GM18873 (cell line): ENCODE measurements at regions not wholly inside any gene's neighbourhood (a gene's known extent, or its start where the extent isn't known, plus 50 kb on each side); places are given as distances from the start of the nearest gene placed in this dataset.

ENCODE experiments used
- ATAC-seq: cut with Tn5 transposase; IDR thresholded peaks from one replicate; pipeline ENCODE4 v1.9.1; 2021; ENCODE audit warnings: mild to moderate bottlenecking, moderate library complexity, moderate number of reproducible peaks; ENCODE audit not compliant: unreplicated experiment, low FRiP score

DNA sequence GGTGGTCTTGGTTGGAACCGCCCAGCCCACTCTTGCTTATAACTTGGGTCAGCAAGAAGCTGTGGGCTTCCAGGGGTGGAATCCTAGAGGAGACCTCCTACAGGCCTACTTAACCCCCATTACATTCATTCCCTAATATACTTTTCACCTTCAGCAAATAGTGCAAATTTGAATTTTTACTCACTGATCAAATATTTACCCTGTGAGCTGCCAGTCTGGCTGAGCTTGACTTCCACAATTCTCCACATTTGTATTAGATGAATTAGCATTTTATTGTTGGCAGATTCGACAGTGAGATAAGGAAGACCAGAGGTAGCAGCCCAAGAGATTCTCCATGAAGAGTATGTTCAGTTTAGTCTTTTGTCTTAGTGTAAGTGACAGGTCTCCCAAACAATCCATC is 199.6 kb downstream of the BCOR start:
- ATAC-seq = no peak

- ATAC-seq = no peak
Measured at GRCh38 chrX:39899059-39899458, 198.7 kb downstream of the BCOR start.

GRCh38 chrX:39899856-39900776 is 197.6 kb downstream of the BCOR start:
- no peak for ATAC-seq

DNA sequence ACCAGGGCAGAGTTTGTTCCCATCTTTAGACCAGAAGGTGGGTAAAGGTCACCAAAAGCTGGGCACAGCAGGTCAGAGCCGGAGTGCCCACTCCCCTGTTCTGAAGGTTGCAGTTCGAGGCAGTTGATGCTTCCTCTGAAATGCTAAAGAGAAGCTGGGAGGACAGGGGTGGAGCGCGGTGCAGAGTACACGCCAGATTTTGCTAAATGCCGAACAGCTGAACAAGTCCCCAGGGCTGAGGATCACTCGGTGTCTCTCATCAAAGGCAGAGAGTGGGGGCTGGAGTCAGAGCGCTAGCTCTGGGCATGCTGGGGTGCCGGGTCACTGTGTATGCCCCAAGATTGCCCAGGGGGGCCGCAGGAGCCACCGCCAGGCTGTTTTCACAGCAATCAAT is 197.0 kb downstream of the BCOR start:
- ATAC-seq = no peak

- no peak for ATAC-seq
Measured at GRCh38 chrX:39903343-39903742, 194.4 kb downstream of the BCOR start.

DNA sequence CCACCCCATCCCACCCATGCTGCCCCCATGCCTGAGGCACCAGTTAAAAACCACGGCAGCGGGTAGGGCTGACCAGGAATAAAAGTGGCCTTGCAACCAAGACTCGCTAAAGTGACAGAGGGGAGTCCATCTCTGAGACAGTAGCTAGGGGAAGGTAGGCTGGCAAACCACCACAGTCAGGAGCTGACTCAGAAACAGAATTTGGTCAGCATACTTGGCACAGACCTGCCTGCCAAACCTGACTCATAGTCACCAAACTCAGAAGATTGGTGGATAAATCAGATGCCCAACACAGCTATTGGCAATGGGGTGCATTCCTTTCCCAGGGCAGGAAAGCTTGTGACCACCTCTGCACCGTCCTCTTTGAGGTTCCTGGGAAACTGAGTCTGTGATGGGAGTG is 193.8 kb downstream of the BCOR start:
- no peak for ATAC-seq

GRCh38 chrX:39904816-39905537 is 192.8 kb downstream of the BCOR start:
- ATAC-seq = no peak

DNA sequence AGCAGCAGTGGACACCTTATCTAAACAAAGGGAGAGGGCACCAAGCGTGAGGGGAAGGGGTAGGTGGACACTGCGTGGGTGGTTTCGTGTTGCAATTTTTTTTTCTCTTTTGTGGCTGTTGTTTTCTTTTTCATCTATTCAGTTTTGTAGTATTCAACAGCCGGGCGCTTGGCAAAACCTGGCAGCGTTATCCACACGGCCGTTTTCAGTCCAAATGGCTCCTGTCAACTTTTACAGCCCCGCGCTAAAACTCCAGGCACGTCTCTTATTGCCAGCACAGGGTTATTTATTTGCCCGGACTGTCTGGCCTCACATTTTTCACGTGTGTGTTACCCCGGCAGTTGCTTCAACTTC is 192.2 kb downstream of the BCOR start:
- ATAC-seq = no peak

DNA sequence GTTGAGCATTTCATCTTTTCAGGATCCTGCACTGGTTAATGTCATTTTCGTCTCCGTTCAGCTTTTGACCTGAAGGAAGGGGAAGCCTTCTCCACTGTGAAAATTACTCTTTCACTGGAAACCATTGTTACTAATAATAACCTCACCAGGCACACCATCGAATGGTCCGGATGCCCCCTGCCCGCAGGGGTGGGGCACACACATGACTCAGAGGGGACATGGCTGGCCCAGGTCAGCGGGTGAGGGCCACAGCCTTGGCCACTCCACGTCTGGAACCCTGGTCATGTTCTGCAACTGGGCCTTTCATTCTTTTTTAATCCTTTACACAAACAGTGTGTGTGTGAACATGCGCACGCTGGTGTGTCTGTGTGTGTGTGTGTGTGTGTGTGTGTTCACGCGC is 191.8 kb downstream of the BCOR start:
- ATAC-seq = no peak

DNA sequence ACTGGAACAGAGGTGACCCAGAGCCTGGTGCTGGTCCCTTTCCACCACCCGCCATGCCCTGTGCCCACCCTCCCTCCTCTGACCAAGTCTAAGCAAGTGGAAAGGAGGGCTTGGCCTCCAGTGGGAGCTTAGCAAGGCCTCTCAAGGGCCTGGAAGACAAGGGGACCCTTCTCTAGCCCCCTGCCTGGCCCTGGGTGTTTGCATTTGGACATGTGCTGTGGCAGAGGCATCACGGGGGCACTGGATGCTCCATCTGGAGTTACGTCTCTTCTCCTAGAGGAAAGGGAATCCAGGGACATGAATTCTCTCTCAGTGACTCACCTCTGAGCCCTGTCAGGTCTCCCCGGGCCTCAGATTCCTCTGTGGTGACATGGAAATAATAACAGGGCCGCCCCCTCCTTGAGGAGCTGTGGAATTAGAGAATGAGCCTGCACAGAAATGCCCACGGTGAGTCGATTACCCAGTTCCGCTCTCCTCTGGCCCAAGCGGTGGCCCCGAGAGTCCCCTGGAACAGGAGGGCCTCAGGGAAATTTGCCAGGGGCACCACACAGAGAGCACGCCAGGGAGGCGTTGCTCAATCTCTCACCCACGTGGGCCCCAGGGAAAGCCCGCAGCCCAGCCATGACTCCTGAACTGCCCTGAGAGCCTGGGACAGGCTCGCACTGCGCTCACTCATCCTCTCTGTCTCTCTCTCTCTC is 189.6 kb downstream of the BCOR start:
- ATAC-seq = no peak

DNA sequence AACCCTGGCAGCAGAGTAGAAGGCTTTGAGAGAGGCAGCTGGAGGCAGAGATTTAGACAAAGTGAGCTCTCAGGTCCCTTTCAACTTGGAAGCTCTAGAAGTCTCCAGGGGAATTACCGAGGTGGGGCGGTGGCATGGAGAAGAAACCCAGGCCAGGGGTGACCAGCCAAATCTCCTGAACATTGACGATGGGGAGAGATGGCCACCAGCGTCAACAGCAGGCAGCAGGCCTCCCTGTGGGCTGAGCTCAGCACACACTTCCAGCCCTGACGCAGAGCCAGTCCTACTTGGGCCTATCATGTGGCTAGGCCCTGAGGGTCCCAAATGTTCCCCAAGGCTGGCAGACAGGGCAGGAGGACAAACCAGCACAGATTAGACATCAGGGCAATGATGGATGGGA is 187.8 kb downstream of the BCOR start:
- no peak for ATAC-seq

DNA sequence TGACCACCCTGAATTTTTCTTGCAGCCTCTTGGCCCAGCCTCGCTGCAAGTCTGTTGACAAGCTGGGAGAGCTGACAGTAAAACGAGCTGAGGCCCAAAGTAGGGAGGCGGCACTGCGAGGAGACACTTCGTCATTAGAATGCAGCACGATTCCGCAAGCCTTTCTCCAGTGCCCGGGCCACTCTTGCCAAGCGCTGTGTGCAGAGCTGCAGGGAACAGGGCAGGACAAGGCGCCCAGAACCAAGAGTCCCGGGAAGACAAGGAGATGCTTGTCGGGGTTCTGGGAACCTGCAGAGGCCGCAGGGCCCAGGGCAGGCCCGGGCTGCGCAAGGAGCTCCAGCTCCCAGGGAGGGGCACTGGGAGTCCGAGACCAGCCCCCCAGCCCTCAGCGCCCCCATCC is 187.1 kb downstream of the BCOR start:
- ATAC-seq = no peak

- no peak for ATAC-seq
Measured at GRCh38 chrX:39911278-39911897, 186.4 kb downstream of the BCOR start.

- ATAC-seq = no peak
Measured at GRCh38 chrX:39912126-39912525, 185.6 kb downstream of the BCOR start.

GRCh38 chrX:39915081-39915480 is 182.7 kb downstream of the BCOR start:
- no peak for ATAC-seq

DNA sequence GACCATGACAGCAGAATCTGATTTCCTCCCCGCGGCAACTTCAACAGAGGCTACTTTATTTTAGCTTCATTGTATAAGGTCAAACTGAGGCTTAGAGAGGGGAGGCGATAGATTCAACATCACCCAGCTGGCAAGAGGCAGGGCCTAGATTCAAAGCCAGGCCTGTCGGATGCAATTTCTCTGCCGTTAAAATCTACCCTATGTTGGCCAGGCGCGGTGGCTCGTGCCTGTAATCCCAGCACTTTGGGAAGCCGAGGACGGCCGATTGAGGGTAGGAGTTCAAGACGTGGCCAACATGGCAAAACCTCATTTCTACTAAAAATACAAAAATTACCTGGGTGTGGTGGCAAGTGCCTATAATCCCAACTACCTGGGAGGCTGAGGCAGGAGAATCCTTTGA is 182.2 kb downstream of the BCOR start:
- no peak for ATAC-seq

GRCh38 chrX:39921838-39922237 is 175.9 kb downstream of the BCOR start:
- ATAC-seq = no peak

- no peak for ATAC-seq
Measured at GRCh38 chrX:39922488-39922887, 175.3 kb downstream of the BCOR start.

- no peak for ATAC-seq
Measured at GRCh38 chrX:39922926-39923325, 174.8 kb downstream of the BCOR start.

DNA sequence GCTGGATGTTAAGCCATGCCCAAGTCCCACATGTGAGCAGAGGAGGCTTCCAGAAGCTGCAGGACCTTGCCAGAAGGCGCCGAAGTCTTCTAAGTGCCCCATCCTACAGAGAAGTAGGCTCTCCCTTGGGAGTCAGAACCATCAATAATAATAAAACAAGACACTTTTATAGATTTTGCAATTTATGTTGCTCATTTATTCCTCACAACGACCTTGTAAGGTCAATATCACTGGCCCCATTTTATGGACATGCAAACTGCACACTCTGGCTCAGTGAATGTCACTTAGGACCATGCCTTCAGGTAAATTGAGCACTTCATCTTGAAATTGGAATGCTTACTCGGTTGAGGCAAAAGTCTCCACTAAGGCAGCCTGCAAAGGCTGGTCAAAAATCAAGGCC is 170.4 kb downstream of the BCOR start:
- no peak for ATAC-seq
